Liver (tissue), 8 donors: ENCODE measurements at regions not wholly inside any gene's neighbourhood (a gene's known extent, or its start where the extent isn't known, plus 50 kb on each side); places are given as distances from the start of the nearest gene placed in this dataset.

Experiments
- DNase-seq: peaks from one replicate; pipeline ENCODE4 v3.0.0-alpha.2; 2017; ENCODE audit warnings: low spot score
- H3K27ac ChIP-seq, 2 donors: one replicate each; pipeline ENCODE4 v1.7.0; 2013; ENCODE audit warnings: inconsistent platforms in 2 of 2, low read length in 2 of 2, control low read depth in 1 of 2, low read depth in 1 of 2, mild to moderate bottlenecking in 1 of 2
- H3K27me3 ChIP-seq, 4 donors: one replicate each; pipeline versions ENCODE4 v1.6.1 to v1.7.0; 2013; ENCODE audit warnings: low read length in 3 of 4, inconsistent platforms in 1 of 4, mild to moderate bottlenecking in 1 of 4, moderate library complexity in 1 of 4; ENCODE audit not compliant: control insufficient read depth in 4 of 4, insufficient read depth in 4 of 4
- H3K36me3 ChIP-seq, 4 donors: one replicate each; pipeline versions ENCODE4 v1.6.1 to v1.7.0; 2013; ENCODE audit warnings: low read length in 3 of 4, mild to moderate bottlenecking in 3 of 4, low read depth in 1 of 4, moderate library complexity in 1 of 4; ENCODE audit not compliant: control insufficient read depth in 4 of 4, insufficient read depth in 3 of 4
- H3K4me1 ChIP-seq, 4 donors: one replicate each; pipeline versions ENCODE4 v1.6.1 to v1.7.0; 2013; ENCODE audit warnings: low read length in 3 of 4, mild to moderate bottlenecking in 3 of 4, moderate library complexity in 1 of 4; ENCODE audit not compliant: control insufficient read depth in 4 of 4, insufficient read depth in 4 of 4
- H3K4me3 ChIP-seq, 3 donors: one replicate each; pipeline versions ENCODE4 v1.6.1 to v1.7.0; 2013; ENCODE audit warnings: low read length in 3 of 3, control low read depth in 1 of 3, low read depth in 1 of 3, mild to moderate bottlenecking in 1 of 3
- H3K9ac ChIP-seq, 2 donors: one replicate each; pipeline ENCODE4 v1.7.0; 2013; ENCODE audit warnings: low read length in 2 of 2, mild to moderate bottlenecking in 2 of 2, moderate library complexity in 2 of 2, control low read depth in 1 of 2, low read depth in 1 of 2
- H3K9me3 ChIP-seq, 4 donors: one replicate each; pipeline versions ENCODE4 v1.6.1 to v1.7.0; 2013; ENCODE audit warnings: low read length in 3 of 4; ENCODE audit not compliant: control insufficient read depth in 4 of 4
- EGR1 ChIP-seq, 2 donors: IDR thresholded peaks; 2 replicates each; pipeline ENCODE4 v1.6.1; 2016 to 2018; ENCODE audit warnings: antibody characterized with exemption in 2 of 2, low read depth in 2 of 2
- FOXA1 ChIP-seq: IDR thresholded peaks from 2 replicates; pipeline ENCODE4 v1.6.1; 2016; ENCODE audit warnings: antibody characterized with exemption
- FOXA2 ChIP-seq: IDR thresholded peaks from 2 replicates; pipeline ENCODE4 v1.6.1; 2016; ENCODE audit warnings: antibody characterized with exemption
- GABPA ChIP-seq, 2 donors: IDR thresholded peaks in 1 of 2; conservative IDR thresholded peaks in 1 of 2; 2 replicates each; pipeline ENCODE4 v1.6.1; 2016; ENCODE audit warnings: antibody characterized with exemption in 2 of 2, mild to moderate bottlenecking in 1 of 2, moderate library complexity in 1 of 2
- HNF4A ChIP-seq, 2 donors: conservative IDR thresholded peaks; 2 replicates each; pipeline ENCODE4 v1.6.1; 2016; ENCODE audit warnings: antibody characterized with exemption in 2 of 2, mild to moderate bottlenecking in 2 of 2
- HNF4G ChIP-seq: IDR thresholded peaks from 2 replicates; pipeline ENCODE4 v1.6.1; 2016; ENCODE audit warnings: antibody characterized with exemption
- JUND ChIP-seq, 2 donors: IDR thresholded peaks; 2 replicates each; pipeline ENCODE4 v1.6.1; 2016; ENCODE audit warnings: antibody characterized with exemption in 2 of 2
- NR2F2 ChIP-seq: IDR thresholded peaks from 2 replicates; pipeline ENCODE4 v1.6.1; 2016; ENCODE audit warnings: antibody characterized with exemption
- RAD21 ChIP-seq, 2 donors: IDR thresholded peaks; 2 replicates each; pipeline ENCODE4 v1.6.1; 2016; ENCODE audit warnings: antibody characterized with exemption in 2 of 2, mild to moderate bottlenecking in 2 of 2
- RXRA ChIP-seq, 2 donors: IDR thresholded peaks; 2 replicates each; pipeline ENCODE4 v1.6.1; 2017 to 2018; ENCODE audit warnings: antibody characterized with exemption in 2 of 2, mild to moderate bottlenecking in 1 of 2
- SP1 ChIP-seq: IDR thresholded peaks from 2 replicates; pipeline ENCODE4 v1.6.1; 2018; ENCODE audit warnings: antibody characterized with exemption, mild to moderate bottlenecking
- TAF1 ChIP-seq: conservative IDR thresholded peaks from 2 replicates; pipeline ENCODE4 v1.6.1; 2016; ENCODE audit warnings: antibody characterized with exemption, mild to moderate bottlenecking
- YY1 ChIP-seq: IDR thresholded peaks from 2 replicates; pipeline ENCODE4 v1.6.1; 2016; ENCODE audit warnings: antibody characterized with exemption, mild to moderate bottlenecking
- WGBS: extraction: QIAGEN DNeasy Blood & Tissue Kit; methylation state at CpG from one replicate; pipeline ENCODE4 v1.1.7; 2013; 5-methylcytosine and 5-hydroxymethylcytosine counted together
- TF ChIP-seq, protein P1 (sequence below): IDR thresholded peaks from 2 replicates; pipeline ENCODE4 v1.6.1; 2016; ENCODE audit warnings: antibody characterized with exemption
- TF ChIP-seq, protein P2 (sequence below): IDR thresholded peaks from 2 replicates; pipeline ENCODE4 v1.6.1; 2016; ENCODE audit warnings: antibody characterized with exemption
- TF ChIP-seq, protein P3 (sequence below): IDR thresholded peaks from 2 replicates; pipeline ENCODE4 v1.6.1; 2016; ENCODE audit warnings: antibody characterized with exemption, mild to moderate bottlenecking
- TF ChIP-seq, protein P4 (sequence below): fragments of 150-350 bp; IDR thresholded peaks from 2 replicates; pipeline ENCODE4 v1.5.1; 2017; ENCODE audit warnings: improper control_type of control experiment, low read depth, low read length; ENCODE audit not compliant: missing input control
- TF ChIP-seq, protein P5 (sequence below): IDR thresholded peaks from 2 replicates; pipeline ENCODE4 v1.6.1; 2016; ENCODE audit warnings: antibody characterized with exemption
- donor health status: healthy.
- donor health status: healthy.
- donor health status: healthy.
- donor health status: healthy.
- donor health status: healthy.

DNA sequence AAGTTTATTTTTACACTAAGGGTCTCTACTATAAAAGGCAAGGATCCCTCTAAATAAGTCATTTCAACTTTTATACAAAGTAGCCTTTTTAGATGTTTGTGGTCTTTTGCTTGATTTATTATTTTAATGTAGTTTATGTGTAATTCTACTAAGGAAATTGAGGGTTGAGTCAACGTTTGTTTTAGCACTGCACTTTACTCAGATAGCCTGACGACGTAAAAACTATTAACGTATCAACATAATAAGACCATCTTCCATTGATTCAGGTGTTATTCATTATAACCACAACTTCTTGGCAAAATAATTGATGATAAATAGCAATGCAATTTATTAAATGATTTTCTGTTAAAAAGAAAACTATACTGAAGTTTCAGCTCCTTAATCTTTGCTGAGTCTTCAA is 1103.6 kb upstream of the ACVR2A start:
- Histone ChIP-seq H3K9me3 (no peaks in the 10 kb centered on the region), H3K36me3 (no peaks in the 10 kb centered on the region), H3K27ac (no peak overlapping the region), H3K4me1 (no peaks in the 10 kb centered on the region), H3K9ac (no peak overlapping the region), H3K4me3 (no peak overlapping the region), H3K27me3 (no peaks in the 10 kb centered on the region)
- DNase-seq: no peak
- 42% methylated on average over 4 of the region's 4 CpGs for WGBS
- TF ChIP-seq TAF1 (no peak), HNF4G (no peak), RAD21 (IDR thresholded peaks at IDR 0.05) (no peak), SP1 (no peak), FOXA2 (no peak), HNF4A (conservative IDR thresholded peaks at IDR 0.05) (no peak), YY1 (no peak)
- TF ChIP-seq, protein P1, sequence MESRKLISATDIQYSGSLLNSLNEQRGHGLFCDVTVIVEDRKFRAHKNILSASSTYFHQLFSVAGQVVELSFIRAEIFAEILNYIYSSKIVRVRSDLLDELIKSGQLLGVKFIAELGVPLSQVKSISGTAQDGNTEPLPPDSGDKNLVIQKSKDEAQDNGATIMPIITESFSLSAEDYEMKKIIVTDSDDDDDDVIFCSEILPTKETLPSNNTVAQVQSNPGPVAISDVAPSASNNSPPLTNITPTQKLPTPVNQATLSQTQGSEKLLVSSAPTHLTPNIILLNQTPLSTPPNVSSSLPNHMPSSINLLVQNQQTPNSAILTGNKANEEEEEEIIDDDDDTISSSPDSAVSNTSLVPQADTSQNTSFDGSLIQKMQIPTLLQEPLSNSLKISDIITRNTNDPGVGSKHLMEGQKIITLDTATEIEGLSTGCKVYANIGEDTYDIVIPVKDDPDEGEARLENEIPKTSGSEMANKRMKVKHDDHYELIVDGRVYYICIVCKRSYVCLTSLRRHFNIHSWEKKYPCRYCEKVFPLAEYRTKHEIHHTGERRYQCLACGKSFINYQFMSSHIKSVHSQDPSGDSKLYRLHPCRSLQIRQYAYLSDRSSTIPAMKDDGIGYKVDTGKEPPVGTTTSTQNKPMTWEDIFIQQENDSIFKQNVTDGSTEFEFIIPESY: no peak
- TF ChIP-seq, protein P2, sequence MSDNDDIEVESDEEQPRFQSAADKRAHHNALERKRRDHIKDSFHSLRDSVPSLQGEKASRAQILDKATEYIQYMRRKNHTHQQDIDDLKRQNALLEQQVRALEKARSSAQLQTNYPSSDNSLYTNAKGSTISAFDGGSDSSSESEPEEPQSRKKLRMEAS: no peak

DNA sequence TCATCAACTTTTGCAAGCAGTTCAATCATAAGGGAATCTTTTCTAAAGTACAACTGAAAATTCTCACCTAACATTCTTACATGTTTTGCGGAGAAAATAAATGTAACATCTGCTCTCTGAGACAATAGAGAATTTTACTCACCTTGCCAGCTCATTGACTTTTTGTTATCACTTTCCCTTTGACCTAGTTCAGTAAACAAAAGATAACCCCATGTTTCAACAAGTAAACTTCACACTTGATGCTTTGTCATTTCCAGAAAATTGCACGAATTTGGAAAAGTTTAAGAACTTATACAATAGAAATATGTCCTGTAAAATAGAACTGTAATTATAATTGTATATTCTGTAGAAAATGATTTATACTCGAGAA is 1110.0 kb upstream of the ACVR2A start:
- Histone ChIP-seq H3K27ac (no peak overlapping the region), H3K36me3 (no peaks in the 10 kb centered on the region), H3K4me1 (peaks cover 0 to 6% (median 2%) of the 10 kb centered on the region in 4 donors), H3K9ac (no peak overlapping the region), H3K9me3 (no peaks in the 10 kb centered on the region), H3K4me3 (no peak overlapping the region), H3K27me3 (no peaks in the 10 kb centered on the region)
- DNase-seq: no peak
- WGBS: 32% methylated on average over 3 of the region's 3 CpGs
- no peak for TF ChIP-seq FOXA2
- TF ChIP-seq, protein P2: no peak
- no peak for TF ChIP-seq EGR1 (IDR thresholded peaks at IDR 0.05; ENCODE audit: low read depth in 2 of 2)
- no peak for TF ChIP-seq HNF4A (conservative IDR thresholded peaks at IDR 0.05)
- TF ChIP-seq, protein P3, sequence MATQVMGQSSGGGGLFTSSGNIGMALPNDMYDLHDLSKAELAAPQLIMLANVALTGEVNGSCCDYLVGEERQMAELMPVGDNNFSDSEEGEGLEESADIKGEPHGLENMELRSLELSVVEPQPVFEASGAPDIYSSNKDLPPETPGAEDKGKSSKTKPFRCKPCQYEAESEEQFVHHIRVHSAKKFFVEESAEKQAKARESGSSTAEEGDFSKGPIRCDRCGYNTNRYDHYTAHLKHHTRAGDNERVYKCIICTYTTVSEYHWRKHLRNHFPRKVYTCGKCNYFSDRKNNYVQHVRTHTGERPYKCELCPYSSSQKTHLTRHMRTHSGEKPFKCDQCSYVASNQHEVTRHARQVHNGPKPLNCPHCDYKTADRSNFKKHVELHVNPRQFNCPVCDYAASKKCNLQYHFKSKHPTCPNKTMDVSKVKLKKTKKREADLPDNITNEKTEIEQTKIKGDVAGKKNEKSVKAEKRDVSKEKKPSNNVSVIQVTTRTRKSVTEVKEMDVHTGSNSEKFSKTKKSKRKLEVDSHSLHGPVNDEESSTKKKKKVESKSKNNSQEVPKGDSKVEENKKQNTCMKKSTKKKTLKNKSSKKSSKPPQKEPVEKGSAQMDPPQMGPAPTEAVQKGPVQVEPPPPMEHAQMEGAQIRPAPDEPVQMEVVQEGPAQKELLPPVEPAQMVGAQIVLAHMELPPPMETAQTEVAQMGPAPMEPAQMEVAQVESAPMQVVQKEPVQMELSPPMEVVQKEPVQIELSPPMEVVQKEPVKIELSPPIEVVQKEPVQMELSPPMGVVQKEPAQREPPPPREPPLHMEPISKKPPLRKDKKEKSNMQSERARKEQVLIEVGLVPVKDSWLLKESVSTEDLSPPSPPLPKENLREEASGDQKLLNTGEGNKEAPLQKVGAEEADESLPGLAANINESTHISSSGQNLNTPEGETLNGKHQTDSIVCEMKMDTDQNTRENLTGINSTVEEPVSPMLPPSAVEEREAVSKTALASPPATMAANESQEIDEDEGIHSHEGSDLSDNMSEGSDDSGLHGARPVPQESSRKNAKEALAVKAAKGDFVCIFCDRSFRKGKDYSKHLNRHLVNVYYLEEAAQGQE: no peak
- TF ChIP-seq RXRA (IDR thresholded peaks at IDR 0.05): no peak
- TF ChIP-seq RAD21 (IDR thresholded peaks at IDR 0.05): no peak
- TF ChIP-seq FOXA1: no peak
- no peak for TF ChIP-seq GABPA (IDR thresholded peaks at IDR 0.05 in 1 of 2, conservative IDR thresholded peaks at IDR 0.05 in 1 of 2)
- no peak for TF ChIP-seq SP1
- TF ChIP-seq JUND (IDR thresholded peaks at IDR 0.05): no peak
- TF ChIP-seq, protein P4, sequence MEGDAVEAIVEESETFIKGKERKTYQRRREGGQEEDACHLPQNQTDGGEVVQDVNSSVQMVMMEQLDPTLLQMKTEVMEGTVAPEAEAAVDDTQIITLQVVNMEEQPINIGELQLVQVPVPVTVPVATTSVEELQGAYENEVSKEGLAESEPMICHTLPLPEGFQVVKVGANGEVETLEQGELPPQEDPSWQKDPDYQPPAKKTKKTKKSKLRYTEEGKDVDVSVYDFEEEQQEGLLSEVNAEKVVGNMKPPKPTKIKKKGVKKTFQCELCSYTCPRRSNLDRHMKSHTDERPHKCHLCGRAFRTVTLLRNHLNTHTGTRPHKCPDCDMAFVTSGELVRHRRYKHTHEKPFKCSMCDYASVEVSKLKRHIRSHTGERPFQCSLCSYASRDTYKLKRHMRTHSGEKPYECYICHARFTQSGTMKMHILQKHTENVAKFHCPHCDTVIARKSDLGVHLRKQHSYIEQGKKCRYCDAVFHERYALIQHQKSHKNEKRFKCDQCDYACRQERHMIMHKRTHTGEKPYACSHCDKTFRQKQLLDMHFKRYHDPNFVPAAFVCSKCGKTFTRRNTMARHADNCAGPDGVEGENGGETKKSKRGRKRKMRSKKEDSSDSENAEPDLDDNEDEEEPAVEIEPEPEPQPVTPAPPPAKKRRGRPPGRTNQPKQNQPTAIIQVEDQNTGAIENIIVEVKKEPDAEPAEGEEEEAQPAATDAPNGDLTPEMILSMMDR: no peak
- TF ChIP-seq, protein P1: no peak
- no peak for TF ChIP-seq NR2F2
- no peak for TF ChIP-seq YY1
- TF ChIP-seq TAF1: no peak
- TF ChIP-seq, protein P5, sequence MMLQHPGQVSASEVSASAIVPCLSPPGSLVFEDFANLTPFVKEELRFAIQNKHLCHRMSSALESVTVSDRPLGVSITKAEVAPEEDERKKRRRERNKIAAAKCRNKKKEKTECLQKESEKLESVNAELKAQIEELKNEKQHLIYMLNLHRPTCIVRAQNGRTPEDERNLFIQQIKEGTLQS: no peak
- TF ChIP-seq HNF4G: no peak
